ENCODE measurements at regions not wholly inside any gene's neighbourhood (a gene's known extent, or its start where the extent isn't known, plus 50 kb on each side); places are given as distances from the start of the nearest gene placed in this dataset.
A peak's percentile ranks its signal among the peaks of the same experiment; 100 is the strongest.

DNA sequence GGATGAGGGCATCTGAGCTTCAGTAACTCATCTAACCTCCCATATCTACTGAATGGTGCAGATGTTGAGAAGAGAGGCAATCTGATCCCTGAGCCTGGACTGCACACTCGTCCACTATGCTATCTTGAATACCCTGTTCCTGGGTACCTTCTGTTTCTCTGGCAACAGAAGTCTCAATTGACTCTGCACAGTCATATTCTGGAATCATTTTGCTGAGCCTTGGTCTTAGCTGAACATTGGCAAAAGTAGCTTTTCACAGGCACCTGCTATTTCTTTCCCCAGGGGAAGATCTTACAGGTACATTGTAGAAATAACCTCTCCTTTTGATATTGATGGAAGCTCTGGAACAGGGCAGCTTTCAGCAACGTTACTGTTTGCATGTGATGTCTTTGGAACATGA lies 161.5 kb upstream of the GPR101 start:
- Mint-ChIP-seq H3K4me1 (peaks cover 12% of the 10 kb centered on the region), H3K36me3 (no peaks in the 10 kb centered on the region), H3K4me3 (no peak overlapping the region), H3K27ac (no peak overlapping the region), H3K27me3 (ENCODE audit: insufficient read depth, low read depth) (no peaks in the 10 kb centered on the region), H3K9me3 (peaks cover 7% of the 10 kb centered on the region)
- TF ChIP-seq EZH2 (IDR thresholded peaks at IDR 0.05) = no peak
- no peak for TF ChIP-seq EZH2phosphoT487 (IDR thresholded peaks at IDR 0.05)
- TF ChIP-seq CTCF (IDR thresholded peaks at IDR 0.05) = no peak
- H2AFZ ChIP-seq (replicated peaks) = no peak overlapping the region
- H3K4me1 ChIP-seq = no peaks in the 10 kb centered on the region
- H3K9ac ChIP-seq = no peak overlapping the region
- no peaks in the 10 kb centered on the region for H3K79me2 ChIP-seq (ENCODE audit: low read depth)
- H3K4me3 ChIP-seq = no peak overlapping the region
- no peaks in the 10 kb centered on the region for H3K27me3 ChIP-seq
- no peaks in the 10 kb centered on the region for H4K20me1 ChIP-seq (ENCODE audit: low read depth)
- no peaks in the 10 kb centered on the region for H3F3A ChIP-seq (ENCODE audit: low read depth)
- no peak for DNase-seq (ENCODE audit: low spot score)
- H3K4me2 ChIP-seq = no peak overlapping the region
- H3K9me3 ChIP-seq (ENCODE audit: low read depth) = peaks cover 5% of the 10 kb centered on the region
- no peak overlapping the region for H3K27ac ChIP-seq
- no peaks in the 10 kb centered on the region for H3K36me3 ChIP-seq

DNA sequence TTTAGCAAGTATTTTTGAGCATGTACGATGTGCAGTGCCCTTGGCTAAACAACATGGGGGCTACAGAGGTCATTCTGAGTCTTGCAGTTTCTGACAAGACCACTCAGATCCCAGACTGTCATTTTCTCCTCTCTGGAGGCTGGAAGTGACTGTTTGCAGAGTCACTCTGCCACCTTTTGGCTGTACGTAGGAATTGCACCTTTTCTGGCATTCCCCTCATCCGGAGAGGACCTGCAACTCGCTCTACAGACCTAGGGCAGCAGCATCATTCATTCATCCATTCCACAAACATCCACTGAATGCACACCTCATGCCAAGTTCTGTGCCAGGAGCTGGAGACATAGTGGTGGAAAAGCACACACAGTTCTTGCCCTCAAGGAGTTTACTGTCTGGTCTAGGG lies 160.4 kb upstream of the GPR101 start:
- Mint-ChIP-seq H3K4me1 (peaks cover 12% of the 10 kb centered on the region), H3K27me3 (ENCODE audit: insufficient read depth, low read depth) (no peaks in the 10 kb centered on the region), H3K9me3 (peaks cover 7% of the 10 kb centered on the region), H3K27ac (no peak overlapping the region), H3K4me3 (no peak overlapping the region), H3K36me3 (no peaks in the 10 kb centered on the region)
- no peaks in the 10 kb centered on the region for H4K20me1 ChIP-seq (ENCODE audit: low read depth)
- peak; percentile 56 for DNase-seq (ENCODE audit: low spot score)
- H3K9me3 ChIP-seq (ENCODE audit: low read depth) = peaks cover 16% of the 10 kb centered on the region
- no peaks in the 10 kb centered on the region for H3K27me3 ChIP-seq
- H3K79me2 ChIP-seq (ENCODE audit: low read depth) = no peaks in the 10 kb centered on the region
- no peaks in the 10 kb centered on the region for H3K4me1 ChIP-seq
- H3K4me2 ChIP-seq = no peak overlapping the region
- H3K27ac ChIP-seq = no peak overlapping the region
- H3F3A ChIP-seq (ENCODE audit: low read depth) = no peaks in the 10 kb centered on the region
- TF ChIP-seq EZH2phosphoT487 (IDR thresholded peaks at IDR 0.05) (no peak), CTCF (IDR thresholded peaks at IDR 0.05) (peak; percentile 61)
- no peak overlapping the region for H3K9ac ChIP-seq
- peak overlapping the region; percentile 22 for H2AFZ ChIP-seq (replicated peaks)
- no peak overlapping the region for H3K4me3 ChIP-seq
- no peaks in the 10 kb centered on the region for H3K36me3 ChIP-seq

DNA sequence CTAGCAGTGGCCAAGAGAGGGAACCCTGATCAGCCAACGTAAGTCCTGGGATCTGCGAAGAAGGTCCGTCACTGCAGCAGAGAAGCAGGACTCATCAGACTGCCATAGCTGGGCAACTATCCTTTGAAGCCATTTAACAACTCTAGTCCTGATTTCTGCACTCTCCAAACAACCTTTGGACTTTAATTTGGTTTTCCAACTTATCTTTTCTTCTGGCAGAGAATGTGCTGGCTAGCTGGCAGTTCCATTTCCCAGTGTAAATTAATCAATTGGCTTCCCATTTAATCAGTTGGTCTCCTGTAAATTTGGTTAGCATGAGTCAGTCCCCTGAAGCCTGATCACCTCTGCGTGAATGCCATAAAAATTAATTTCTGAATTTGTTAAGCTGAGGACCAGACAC lies 153.7 kb upstream of the GPR101 start:
- Histone ChIP-seq H3K9me3 (ENCODE audit: low read depth) (peaks cover 16% of the 10 kb centered on the region), H3K27ac (no peak overlapping the region), H3F3A (ENCODE audit: low read depth) (no peaks in the 10 kb centered on the region), H3K4me3 (no peak overlapping the region), H3K9ac (no peak overlapping the region), H3K27me3 (no peaks in the 10 kb centered on the region), H3K4me1 (no peaks in the 10 kb centered on the region), H3K4me2 (no peak overlapping the region), H3K36me3 (no peaks in the 10 kb centered on the region), H2AFZ (replicated peaks) (no peak overlapping the region), H4K20me1 (ENCODE audit: low read depth) (no peaks in the 10 kb centered on the region), H3K79me2 (ENCODE audit: low read depth) (no peaks in the 10 kb centered on the region)
- no peak overlapping the region for H3K4me3 Mint-ChIP-seq
- no peak for DNase-seq (ENCODE audit: low spot score)
- peaks cover 7% of the 10 kb centered on the region for H3K9me3 Mint-ChIP-seq
- TF ChIP-seq EZH2 (IDR thresholded peaks at IDR 0.05) (no peak), CTCF (IDR thresholded peaks at IDR 0.05) (no peak), EZH2phosphoT487 (IDR thresholded peaks at IDR 0.05) (no peak)
- H3K27me3 Mint-ChIP-seq (ENCODE audit: insufficient read depth, low read depth) = peaks cover 2% of the 10 kb centered on the region
- no peak overlapping the region for H3K27ac Mint-ChIP-seq
- no peaks in the 10 kb centered on the region for H3K4me1 Mint-ChIP-seq
- no peaks in the 10 kb centered on the region for H3K36me3 Mint-ChIP-seq

GRCh38 chrX:137178392-137178791 lies 144.6 kb upstream of the GPR101 start:
- Mint-ChIP-seq H3K4me3 (no peak overlapping the region), H3K36me3 (no peaks in the 10 kb centered on the region), H3K27ac (no peak overlapping the region), H3K27me3 (ENCODE audit: insufficient read depth, low read depth) (no peaks in the 10 kb centered on the region), H3K4me1 (no peaks in the 10 kb centered on the region), H3K9me3 (no peaks in the 10 kb centered on the region)
- TF ChIP-seq EZH2phosphoT487 (IDR thresholded peaks at IDR 0.05) (no peak), EZH2 (IDR thresholded peaks at IDR 0.05) (no peak), CTCF (IDR thresholded peaks at IDR 0.05) (no peak)
- no peak overlapping the region for H2AFZ ChIP-seq (replicated peaks)
- H3K79me2 ChIP-seq (ENCODE audit: low read depth) = no peaks in the 10 kb centered on the region
- no peaks in the 10 kb centered on the region for H3F3A ChIP-seq (ENCODE audit: low read depth)
- no peaks in the 10 kb centered on the region for H3K4me1 ChIP-seq
- no peaks in the 10 kb centered on the region for H4K20me1 ChIP-seq (ENCODE audit: low read depth)
- no peaks in the 10 kb centered on the region for H3K36me3 ChIP-seq
- H3K27ac ChIP-seq = no peak overlapping the region
- no peak overlapping the region for H3K4me3 ChIP-seq
- DNase-seq (ENCODE audit: low spot score) = no peak
- no peaks in the 10 kb centered on the region for H3K27me3 ChIP-seq
- no peak overlapping the region for H3K9ac ChIP-seq
- no peaks in the 10 kb centered on the region for H3K9me3 ChIP-seq (ENCODE audit: low read depth)
- no peak overlapping the region for H3K4me2 ChIP-seq
